Adrenal gland (tissue), 9 donors: ENCODE measurements at regions not wholly inside any gene's neighbourhood (a gene's known extent, or its start where the extent isn't known, plus 50 kb on each side); places are given as distances from the start of the nearest gene placed in this dataset.

ENCODE experiments used
- DNase-seq, 7 donors: peaks; one replicate each; pipeline ENCODE4 v3.0.0-alpha.2; 2019 to 2020
- H3K27ac ChIP-seq, 5 donors: fragments of 200-600 bp; sonication (generic) in 4 of 5; 1 replicate in 3 of 5; 2 replicates in 2 of 5; pipeline versions ENCODE4 v1.5.1 to v1.8.0; 2016 to 2020; ENCODE audit warnings: mild to moderate bottlenecking in 1 of 5
- H3K27me3 ChIP-seq: fragments of 200-600 bp; 2 replicates; pipeline ENCODE4 v1.8.0; 2021
- H3K36me3 ChIP-seq, 2 donors: fragments of 200-600 bp; replicated peaks in 1 of 2; 1 replicate in 1 of 2; 2 replicates in 1 of 2; pipeline versions ENCODE4 v1.5.1 to v1.8.0; 2018 to 2022
- H3K4me1 ChIP-seq, 2 donors: fragments of 200-600 bp; replicated peaks in 1 of 2; 1 replicate in 1 of 2; 2 replicates in 1 of 2; pipeline versions ENCODE4 v1.5.1 to v1.8.0; 2018 to 2021
- H3K4me3 ChIP-seq, 4 donors: fragments of 200-600 bp; sonication (generic) in 3 of 4; one replicate each; pipeline ENCODE4 v1.5.1; 2016 to 2018
- H3K9me3 ChIP-seq, 3 donors: fragments of 200-600 bp; sonication (generic) in 1 of 3; replicated peaks in 1 of 3; 1 replicate in 2 of 3; 2 replicates in 1 of 3; pipeline versions ENCODE4 v1.5.1 to v1.8.0; 2016 to 2021
- POLR2A ChIP-seq, 2 donors: fragments of 450-650 bp; IDR thresholded peaks; one replicate each; pipeline ENCODE4 v1.6.1; 2017; ENCODE audit warnings: antibody characterized with exemption in 2 of 2, mild to moderate bottlenecking in 2 of 2, moderate library complexity in 1 of 2
- WGBS, 4 donors: extraction: QIAGEN DNeasy Blood & Tissue Kit in 2 of 4; methylation state at CpG; one replicate each; pipeline versions ENCODE4 v1.1.5 to v1.1.7; 2013 to 2017; 5-methylcytosine and 5-hydroxymethylcytosine counted together
- intact Hi-C, 2 donors: fragments of 100-400 bp; cut with DNase I; formaldehyde crosslinking; loops; one replicate each; pipeline versions ENCODE4 v1.14.1 to v1.15.0; 2022 to 2023
- TF ChIP-seq, protein P1 (sequence below), 6 experiments: fragments of 450-650 bp in 4 of 6; fragments of 200-600 bp in 2 of 6; sonication (generic) in 1 of 6; IDR thresholded peaks; 1 replicate in 5 of 6; 2 replicates in 1 of 6; pipeline versions ENCODE4 v1.5.1 to v1.8.0; 2016 to 2021; ENCODE audit warnings: antibody characterized with exemption in 6 of 6, mild to moderate bottlenecking in 2 of 6, moderate library complexity in 1 of 6
- donor health status: healthy with polysubstance abuse.
- donor health status: Bipolar disorder and iron deficiency.
- donor health status: DM: yes; HTN: yes; CAD: no.
- donor health status: DM: no; HTN: no; CAD: no.
- donor health status: DM: no; HTN: no; CAD: no.

DNA sequence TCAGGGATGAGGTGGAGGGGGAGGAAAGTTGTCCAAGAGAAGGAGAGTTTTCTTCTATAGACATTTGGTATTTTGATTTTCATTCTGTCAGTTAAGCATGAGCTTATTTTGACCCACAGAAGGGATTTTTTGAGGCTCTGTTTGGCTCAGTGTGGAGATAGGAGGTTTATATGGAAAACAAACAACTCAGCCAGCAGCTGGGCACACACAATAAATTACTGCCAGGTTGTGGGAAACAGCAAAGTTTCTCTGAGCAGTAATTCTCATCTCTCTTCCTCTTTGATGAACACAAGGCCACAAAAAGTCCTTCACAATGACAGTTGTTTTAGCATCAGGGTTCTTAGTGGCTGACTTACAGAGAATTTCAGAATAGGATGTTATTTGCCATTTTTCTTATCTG lies 486.1 kb downstream of the KDM4C start:
- no peak for TF ChIP-seq POLR2A (IDR thresholded peaks at IDR 0.05)
- TF ChIP-seq, protein P1, sequence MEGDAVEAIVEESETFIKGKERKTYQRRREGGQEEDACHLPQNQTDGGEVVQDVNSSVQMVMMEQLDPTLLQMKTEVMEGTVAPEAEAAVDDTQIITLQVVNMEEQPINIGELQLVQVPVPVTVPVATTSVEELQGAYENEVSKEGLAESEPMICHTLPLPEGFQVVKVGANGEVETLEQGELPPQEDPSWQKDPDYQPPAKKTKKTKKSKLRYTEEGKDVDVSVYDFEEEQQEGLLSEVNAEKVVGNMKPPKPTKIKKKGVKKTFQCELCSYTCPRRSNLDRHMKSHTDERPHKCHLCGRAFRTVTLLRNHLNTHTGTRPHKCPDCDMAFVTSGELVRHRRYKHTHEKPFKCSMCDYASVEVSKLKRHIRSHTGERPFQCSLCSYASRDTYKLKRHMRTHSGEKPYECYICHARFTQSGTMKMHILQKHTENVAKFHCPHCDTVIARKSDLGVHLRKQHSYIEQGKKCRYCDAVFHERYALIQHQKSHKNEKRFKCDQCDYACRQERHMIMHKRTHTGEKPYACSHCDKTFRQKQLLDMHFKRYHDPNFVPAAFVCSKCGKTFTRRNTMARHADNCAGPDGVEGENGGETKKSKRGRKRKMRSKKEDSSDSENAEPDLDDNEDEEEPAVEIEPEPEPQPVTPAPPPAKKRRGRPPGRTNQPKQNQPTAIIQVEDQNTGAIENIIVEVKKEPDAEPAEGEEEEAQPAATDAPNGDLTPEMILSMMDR (IDR thresholded peaks at IDR 0.05): no peak

DNA sequence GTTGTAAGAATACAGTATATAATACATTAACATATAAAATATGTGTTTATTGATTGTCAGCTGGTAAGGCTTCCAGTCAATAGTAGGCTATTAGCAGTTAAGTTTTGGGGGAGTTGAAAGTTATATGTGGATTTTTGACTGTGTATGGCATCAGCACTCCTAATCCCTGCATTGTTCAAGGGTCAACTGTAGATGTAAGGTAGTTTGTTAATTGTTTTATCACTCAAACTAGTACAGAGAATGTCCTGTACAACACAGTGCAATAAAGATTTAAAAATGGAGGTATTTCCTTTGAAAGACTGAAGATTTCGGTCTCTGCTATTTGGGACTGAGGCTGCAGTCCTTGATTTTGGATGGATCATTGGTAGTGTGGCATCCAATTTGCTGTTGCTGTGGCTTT lies 484.4 kb downstream of the KDM4C start:
- Histone ChIP-seq H3K4me3 (no peak overlapping the region), H3K9me3 (no peaks in the 10 kb centered on the region), H3K36me3 (no peaks in the 10 kb centered on the region), H3K27ac (no peak overlapping the region), H3K4me1 (no peaks in the 10 kb centered on the region), H3K27me3 (no peaks in the 10 kb centered on the region)
- intact Hi-C loops: no loop called here
- TF ChIP-seq POLR2A (IDR thresholded peaks at IDR 0.05): no peak
- TF ChIP-seq, protein P1 (IDR thresholded peaks at IDR 0.05): no peak
- no peak for DNase-seq
- WGBS, 4 donors: 96 to 100% (median 98%) methylated on average over 1 of the region's 1 CpG

More for the DNA sequence above, 486.1 kb downstream of the KDM4C start:
- Histone ChIP-seq H3K4me3 (no peak overlapping the region), H3K4me1 (no peaks in the 10 kb centered on the region), H3K27me3 (no peaks in the 10 kb centered on the region), H3K27ac (no peak overlapping the region), H3K36me3 (no peaks in the 10 kb centered on the region), H3K9me3 (no peaks in the 10 kb centered on the region)
- DNase-seq: no peak
- intact Hi-C loops: no loop called here

DNA sequence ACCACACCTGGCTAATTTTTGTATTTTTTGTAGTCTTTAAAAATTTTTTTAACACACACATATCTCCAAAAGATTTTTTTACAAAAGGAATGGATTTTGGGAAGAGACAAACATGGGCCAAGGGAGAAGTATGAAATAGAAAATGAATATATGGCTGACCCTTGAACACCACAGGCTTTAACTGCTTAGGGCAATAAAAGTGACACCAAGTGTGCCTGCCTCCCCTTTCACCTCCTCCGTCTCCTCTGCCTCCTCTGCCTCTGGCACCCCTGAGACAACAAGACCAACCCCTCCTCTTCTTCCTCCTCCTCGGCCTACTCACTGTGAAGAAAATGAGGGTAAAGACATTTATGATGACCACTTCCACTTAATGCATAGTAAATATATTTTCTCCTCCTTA lies 483.9 kb downstream of the KDM4C start:
- 86 to 96% (median 94%) methylated on average over 2 of the region's 2 CpGs for WGBS, 4 donors
- Histone ChIP-seq H3K9me3 (no peaks in the 10 kb centered on the region), H3K36me3 (no peaks in the 10 kb centered on the region), H3K4me3 (no peak overlapping the region), H3K27ac (no peak overlapping the region), H3K27me3 (no peaks in the 10 kb centered on the region), H3K4me1 (no peaks in the 10 kb centered on the region)
- TF ChIP-seq, protein P1 (IDR thresholded peaks at IDR 0.05): no peak
- TF ChIP-seq POLR2A (IDR thresholded peaks at IDR 0.05): no peak
- intact Hi-C loops: no loop called here
- DNase-seq: no peak

DNA sequence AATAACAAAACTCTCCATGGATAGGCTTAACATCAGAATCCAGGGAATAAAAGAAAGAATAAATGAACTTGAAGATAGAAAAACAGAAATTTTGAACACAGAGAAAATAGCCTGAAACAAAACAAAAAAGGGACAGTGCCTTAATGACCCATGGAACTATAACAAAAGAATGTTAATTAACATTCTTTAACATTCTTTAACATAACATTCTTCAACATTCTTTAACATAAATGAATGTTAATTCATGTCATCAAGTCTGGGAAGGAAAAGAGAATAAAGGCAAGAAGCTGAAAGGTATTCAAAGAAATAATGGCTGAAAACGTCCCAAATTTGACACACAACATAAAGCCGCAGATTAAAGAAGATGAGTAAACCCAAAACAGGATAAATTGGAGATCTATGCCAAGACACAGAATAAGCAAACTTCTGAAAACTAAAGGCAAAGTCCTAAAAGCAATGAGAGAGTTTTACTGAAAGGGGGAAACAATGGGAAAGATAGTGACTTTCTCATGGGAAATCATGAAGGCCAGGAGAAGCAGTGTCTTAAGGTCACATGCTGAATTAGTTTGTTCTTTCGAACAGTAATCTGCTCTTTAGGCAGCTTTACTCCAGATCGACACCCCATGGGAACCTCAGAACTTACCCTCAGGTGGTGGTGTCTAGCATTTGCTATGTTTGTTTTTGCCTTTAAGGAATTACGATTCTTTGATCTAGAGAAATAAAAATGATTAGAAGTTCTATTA lies 483.0 kb downstream of the KDM4C start:
- no peak for DNase-seq
- Histone ChIP-seq H3K27ac (no peak overlapping the region), H3K4me1 (no peaks in the 10 kb centered on the region), H3K27me3 (no peaks in the 10 kb centered on the region), H3K36me3 (no peaks in the 10 kb centered on the region), H3K4me3 (no peak overlapping the region), H3K9me3 (no peaks in the 10 kb centered on the region)
- intact Hi-C loops: no loop called here
- TF ChIP-seq, protein P1 (IDR thresholded peaks at IDR 0.05): no peak
- WGBS, 4 donors: 81 to 85% (median 83%) methylated on average over 5 of the region's 5 CpGs
